ENCODE measurements at regions not wholly inside any gene's neighbourhood (a gene's known extent, or its start where the extent isn't known, plus 50 kb on each side); places are given as distances from the start of the nearest gene placed in this dataset.

DNA sequence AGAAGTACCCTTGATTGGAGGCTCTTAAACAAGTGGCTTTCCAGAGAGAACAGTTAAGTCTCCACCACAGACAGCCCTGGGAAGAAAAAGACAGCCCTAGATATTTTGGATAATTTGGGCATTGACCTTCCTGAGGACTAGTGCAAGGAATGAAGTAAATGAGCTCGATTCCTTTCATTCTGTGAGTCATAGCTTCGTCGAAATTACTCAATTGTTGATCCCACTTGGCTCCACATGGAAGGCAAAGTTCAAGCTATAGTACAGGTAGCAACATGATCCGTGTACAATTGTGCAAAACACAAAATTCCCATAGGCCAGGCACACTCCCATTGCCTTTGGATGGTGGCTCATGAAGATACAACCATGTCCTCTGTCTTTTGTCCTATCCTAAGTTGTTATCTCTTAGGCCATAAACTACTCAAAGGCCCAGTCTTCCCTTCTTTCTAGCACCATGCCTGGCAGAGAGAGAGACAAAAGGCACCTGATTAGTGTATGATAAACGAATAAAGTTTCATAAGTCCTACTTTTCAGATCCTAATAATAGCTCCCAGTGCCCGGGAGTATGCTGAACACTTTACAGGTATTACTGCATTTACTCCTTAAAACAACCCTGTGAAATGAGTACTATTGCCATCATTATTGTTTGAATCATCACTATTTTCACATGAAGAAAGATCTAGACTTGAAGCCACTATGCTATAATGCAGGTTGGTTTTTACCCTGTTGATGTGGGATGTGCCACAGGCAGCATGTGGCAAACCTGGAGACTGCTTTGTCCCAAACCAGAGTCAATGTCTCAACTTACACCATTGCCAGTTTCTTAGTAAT, 116.7 kb upstream of the RANBP3L start:
- TF ChIP-seq POLR2AphosphoS5 (IDR thresholded peaks at IDR 0.05) (no peak), POLR2A (IDR thresholded peaks at IDR 0.05) (no peak)
- TF ChIP-seq, protein P1, sequence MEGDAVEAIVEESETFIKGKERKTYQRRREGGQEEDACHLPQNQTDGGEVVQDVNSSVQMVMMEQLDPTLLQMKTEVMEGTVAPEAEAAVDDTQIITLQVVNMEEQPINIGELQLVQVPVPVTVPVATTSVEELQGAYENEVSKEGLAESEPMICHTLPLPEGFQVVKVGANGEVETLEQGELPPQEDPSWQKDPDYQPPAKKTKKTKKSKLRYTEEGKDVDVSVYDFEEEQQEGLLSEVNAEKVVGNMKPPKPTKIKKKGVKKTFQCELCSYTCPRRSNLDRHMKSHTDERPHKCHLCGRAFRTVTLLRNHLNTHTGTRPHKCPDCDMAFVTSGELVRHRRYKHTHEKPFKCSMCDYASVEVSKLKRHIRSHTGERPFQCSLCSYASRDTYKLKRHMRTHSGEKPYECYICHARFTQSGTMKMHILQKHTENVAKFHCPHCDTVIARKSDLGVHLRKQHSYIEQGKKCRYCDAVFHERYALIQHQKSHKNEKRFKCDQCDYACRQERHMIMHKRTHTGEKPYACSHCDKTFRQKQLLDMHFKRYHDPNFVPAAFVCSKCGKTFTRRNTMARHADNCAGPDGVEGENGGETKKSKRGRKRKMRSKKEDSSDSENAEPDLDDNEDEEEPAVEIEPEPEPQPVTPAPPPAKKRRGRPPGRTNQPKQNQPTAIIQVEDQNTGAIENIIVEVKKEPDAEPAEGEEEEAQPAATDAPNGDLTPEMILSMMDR (IDR thresholded peaks at IDR 0.05 in 8 of 11, conservative IDR thresholded peaks at IDR 0.05 in 3 of 11), result no peak

Measured in spleen (tissue), 7 donors.